Activated CD4-positive, alpha-beta T cell treated with anti-CD3 and anti-CD28 coated beads, Interleukin-2, Interleukin-4, amounts not matched to agents 100 ng/mL and 50 ng/mL, durations not matched to agents 16 hours and 8 hours (primary cell): ENCODE measurements at regions not wholly inside any gene's neighbourhood (a gene's known extent, or its start where the extent isn't known, plus 50 kb on each side); places are given as distances from the start of the nearest gene placed in this dataset.
"Not testable (repeated sequence)": the region's sequence is repeated elsewhere in the genome, so short reads cannot be mapped to it uniquely, and the experiment has no call there.

ENCODE experiments used
- DNase-seq: peaks from one replicate; pipeline ENCODE4 v3.0.0-alpha.2; 2020; ENCODE audit warnings: low spot score

DNA sequence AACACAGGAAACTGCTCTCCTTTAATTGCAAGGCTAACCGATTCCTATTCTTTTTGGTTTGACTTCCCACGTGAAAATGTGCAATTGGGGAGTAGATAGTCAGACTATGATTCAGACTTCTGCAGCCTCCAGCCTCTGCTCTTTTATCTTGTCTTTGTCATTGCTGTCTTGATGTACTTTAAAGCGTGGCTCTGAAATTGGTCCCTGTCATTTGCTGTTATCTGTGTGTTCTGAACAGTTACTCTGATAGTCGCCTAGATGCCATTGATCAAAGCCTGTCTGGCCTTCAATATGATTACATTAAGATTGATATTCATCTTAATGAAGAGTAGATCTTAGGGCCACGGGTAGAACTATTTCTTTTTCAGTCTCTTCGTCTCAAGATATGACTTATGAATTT is 799.2 kb downstream of the REEP3 start:
- no peak for DNase-seq

DNA sequence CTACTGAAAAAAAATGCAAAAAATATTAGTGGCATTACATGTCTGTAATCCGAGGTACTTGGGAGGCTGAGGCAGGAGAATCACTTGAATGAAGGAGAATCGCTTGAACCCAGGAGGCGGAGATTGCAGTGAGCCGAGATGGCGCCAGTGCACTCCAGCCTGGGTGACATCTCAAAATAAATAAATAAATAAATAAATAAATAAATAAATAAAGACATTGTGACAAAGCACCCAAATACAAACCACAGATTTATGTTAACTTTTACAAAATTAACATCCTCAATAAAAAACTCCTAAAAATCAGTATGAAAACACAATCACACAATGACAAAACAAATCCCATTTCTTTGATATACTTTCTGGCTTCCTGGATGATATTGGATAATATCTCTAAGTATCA is 808.3 kb downstream of the REEP3 start:
- no peak for DNase-seq

DNA sequence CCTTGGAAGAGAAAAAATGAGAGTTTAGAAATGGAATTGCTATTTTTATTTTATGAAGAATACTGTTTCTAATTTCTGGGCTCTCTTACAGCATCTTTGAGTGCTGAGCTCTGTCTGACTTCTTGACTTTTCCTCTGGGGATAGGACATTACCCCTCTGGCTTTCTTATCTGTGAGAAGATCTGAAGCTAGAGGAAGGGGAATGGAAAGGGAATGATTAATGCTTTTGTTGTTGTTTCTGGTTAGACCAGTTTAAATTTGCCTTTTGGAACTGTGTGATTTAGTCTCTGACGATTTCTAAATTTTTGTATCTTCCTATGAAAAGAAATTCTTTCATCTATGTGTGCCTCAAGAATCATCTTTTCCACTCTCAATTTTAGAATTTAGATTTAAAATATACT is 811.4 kb downstream of the REEP3 start:
- DNase-seq, result no peak

DNA sequence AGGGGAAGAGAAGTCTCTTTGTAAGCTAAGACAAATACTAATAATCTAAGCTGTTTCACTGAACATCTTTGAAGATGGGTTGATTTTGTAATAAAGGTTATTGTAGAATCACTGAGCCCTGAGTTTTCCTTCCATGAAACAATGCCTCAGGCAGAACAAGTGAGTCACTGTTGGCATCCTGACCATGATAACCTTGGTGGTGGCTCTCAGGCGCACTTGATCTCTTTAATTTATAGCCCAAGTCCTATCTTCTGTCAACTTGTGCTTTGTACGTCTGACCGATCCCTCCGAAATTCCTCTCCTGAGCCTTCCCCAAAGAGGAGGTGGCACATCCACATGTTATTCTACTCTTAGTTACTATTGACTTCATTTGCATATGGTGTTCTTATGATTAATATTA is 812.9 kb downstream of the REEP3 start:
- DNase-seq, result no peak

DNA sequence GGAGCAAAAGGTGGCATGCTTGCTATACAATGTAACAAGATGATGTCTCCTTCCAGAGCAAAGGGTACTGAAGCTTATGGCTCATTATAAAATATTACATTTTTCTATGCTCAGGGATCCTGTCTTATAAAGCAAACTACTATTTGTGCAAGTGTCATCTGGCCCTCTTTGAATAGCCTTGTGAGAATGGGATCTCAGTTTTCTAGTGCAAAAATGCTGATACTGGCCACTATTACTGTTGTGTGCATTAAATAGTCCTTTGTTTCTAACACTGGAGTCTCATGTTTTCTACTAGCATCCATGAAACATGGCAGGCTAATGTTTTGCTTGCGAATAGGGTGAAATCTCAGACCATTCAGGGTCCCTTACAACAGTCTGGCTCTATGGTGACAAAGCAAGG is 823.0 kb downstream of the REEP3 start:
- DNase-seq, result no peak

DNA sequence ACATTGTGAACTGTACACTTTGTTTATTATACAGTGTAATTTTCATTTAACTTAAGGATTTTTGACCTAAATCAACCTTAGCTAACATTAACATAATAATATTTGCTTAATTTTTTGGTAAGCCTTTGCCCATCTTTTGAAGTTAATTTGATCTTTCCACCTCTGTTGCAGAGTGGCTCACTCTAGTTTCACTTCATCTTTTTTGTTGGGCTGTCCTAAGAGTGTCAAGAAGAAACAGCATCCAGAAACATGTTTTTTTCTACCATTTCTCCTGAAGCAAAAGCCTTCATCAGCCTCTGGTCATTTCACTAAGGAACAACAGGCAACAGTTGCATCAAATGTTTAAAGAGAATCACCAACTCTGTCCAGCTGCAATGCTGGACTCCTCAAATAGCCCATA is 824.7 kb downstream of the REEP3 start:
- DNase-seq, result no peak

DNA sequence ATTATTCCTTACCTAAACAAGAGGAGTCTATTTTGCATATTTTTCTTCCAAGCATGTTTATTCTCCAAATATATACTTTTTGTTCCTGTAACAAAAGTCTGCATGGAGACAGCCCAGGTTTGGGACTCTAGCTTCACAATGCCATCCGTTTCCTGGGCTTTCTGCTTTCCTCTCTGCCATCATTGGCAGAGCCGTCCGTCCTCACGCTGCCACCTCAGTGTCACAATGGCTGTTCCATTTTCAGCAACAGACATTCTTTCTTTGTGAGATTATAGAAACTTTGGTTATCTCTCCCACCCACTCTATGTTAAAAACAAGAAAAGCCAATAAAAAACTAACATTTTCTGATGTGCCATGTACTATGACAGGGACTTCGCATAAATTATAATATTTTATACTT is 825.2 kb downstream of the REEP3 start:
- no peak for DNase-seq

DNA sequence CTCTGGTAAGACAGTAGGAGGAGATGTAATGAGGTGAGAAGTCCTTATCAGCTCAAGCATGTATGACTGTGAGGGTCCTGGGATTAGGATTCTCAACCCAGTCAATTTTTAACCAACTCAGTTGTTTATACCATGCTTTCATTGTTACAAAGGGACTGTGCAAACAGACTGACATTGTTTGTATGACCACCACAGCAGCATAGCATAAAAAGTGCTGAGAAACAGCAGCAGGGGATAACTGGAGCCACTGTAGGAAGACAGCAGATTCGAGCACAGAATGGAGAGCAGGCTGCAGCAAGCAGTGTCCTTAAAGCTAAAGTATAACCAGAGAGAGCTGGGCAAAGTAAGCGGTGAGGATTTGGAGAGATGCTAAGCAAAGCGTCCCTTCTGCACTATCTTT is 829.5 kb downstream of the REEP3 start:
- DNase-seq, result no peak

DNA sequence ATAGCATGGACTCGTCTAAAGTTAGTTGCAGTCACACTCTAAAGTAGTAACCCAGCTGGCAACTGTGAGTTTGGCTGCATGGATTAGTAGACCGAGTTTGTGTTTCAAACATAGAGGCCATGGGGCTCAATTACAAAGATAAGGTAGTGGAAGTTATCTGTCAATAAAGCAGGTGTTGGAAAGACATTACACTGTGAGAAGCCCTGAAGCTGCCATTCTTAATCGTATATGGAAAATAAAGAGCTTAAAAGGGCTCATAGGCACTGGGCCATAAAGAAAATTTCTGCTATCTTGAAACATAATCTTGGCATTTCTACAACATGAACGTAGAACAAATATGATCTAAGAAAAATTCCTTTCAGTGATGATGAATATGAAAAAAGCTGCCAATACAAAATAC is 837.7 kb downstream of the REEP3 start:
- DNase-seq, result no peak

DNA sequence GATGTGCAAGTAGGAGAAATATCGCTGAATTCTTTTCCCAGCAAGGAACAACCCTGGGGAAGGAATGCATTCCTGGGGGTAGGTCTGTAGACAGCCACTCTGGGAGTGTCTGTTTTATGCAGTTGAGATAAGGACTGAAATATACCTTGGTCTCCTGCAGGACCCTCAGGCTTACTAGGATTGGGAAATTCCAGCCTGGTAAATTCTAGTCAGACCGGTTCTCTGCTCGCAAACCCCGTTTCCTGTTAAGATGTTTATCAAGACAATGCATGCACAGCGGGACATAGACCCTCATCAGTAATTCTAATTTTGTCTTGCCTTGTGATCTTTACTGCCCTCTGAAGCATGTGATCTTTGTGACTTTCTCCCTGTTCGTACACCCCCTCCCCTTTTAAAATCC is 839.0 kb downstream of the REEP3 start:
- DNase-seq, result not testable (repeated sequence)

DNA sequence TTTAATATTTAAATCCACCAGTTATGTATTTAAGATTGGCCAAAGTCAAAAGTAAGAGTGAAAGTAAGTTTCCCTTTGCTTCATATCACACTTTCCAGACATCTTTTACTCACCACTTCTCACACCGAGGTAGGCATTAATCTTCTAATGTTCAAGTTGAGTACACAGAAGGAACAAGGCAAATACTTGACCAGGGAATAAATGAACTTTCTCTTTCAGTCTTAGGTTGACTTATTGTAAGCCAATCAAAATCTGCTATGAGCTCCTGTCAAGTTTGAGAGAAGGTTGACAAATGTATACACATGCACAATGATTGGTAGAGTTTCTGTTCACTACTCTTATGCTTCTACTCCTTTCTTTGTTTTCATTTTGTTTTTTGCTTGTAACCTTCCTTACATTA is 842.5 kb downstream of the REEP3 start:
- DNase-seq, result no peak

DNA sequence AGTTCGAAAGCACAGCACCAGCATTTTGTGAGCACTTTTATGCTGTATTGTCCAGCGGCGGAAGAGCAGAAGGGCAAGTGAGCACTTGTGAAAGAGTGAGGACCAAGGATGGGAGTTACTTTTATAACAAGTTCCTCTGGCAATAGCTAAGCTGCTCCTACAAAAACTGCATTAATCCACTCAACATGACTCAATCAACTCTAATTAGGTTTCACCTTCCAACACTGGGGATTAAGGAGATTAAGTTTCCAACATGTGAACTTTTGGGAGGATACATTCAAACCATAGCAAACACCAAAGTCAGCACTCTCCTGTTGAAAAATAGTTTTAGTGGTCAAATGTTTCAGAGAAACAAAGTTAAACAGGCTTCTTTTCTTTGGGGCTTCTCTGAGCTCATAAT is 844.5 kb downstream of the REEP3 start:
- no peak for DNase-seq

DNA sequence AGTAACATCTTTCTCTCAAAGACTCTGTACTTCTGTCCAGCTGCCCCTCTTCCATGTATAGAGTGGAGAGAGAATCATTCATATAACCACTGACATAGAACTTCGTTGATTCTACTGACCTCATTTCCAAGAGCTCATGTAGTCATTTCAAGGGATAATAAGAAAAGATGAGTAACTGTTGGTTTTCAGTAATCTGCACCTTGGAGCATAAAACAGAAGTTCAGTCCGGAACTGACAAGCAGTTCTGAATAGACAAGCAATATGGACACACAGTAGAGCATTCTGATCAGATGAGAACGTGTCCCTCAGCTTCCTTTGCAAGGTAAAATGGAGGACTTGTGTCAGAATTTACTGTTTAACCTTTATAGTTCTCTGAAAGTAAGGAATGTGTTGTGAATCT is 847.1 kb downstream of the REEP3 start:
- DNase-seq, result no peak

DNA sequence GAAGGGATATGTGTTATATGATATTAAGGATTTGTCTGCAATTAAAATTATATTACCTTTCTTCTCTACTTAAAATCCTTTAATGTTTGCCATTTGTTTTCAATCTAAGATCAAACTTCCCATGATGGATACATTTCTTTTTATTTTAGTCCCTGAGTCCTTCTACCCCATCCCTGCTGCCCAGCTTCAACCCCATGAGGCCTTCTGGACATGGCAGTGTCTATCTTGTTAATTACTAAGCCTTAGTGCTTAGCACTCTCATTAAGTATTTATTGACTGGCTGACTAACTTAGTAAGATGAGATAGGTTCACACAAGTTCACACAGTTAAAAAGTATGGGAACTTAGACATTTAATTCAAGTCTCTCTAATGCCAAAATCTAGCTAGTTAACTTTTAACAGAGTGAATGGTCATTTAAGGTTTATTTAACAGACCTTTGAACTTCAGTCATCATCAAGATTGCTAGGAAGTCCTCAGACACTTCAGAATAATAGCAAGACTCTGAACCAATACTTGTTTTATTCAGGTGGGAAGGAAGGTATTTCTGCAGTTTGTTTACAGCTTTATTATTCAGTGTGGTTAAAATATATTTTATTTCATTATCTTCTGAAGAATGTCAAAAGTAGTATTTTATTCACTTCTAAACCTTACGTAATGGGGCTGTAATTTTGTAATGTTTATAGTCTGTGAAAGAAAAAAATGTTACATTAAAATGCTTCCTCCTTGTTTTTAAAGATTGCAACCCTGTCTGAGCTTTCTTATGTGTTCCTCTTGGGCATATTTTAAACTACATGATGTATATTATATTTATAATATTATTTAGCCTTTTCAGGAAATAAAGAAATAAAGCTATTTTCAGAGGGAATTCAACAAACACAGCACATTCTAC is 848.9 kb downstream of the REEP3 start:
- no peak for DNase-seq

DNA sequence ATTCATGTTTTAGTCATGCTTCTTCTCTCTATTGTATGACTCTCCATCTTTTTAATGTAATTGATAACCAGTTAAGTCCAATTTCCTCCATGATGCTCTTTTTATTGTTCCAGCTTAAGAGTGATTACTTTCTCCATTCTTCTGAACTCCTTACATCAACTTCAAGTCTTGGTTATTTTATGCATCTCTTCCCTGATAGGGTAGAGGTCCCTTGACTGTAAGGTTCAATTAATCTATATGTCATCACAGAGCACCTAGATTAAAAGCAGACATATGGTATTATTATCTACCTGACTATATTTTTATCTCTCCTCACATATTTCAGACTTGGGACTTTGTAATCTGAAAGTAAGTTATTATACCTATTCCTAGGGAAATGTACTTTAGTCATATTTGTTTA is 853.1 kb downstream of the REEP3 start:
- no peak for DNase-seq

DNA sequence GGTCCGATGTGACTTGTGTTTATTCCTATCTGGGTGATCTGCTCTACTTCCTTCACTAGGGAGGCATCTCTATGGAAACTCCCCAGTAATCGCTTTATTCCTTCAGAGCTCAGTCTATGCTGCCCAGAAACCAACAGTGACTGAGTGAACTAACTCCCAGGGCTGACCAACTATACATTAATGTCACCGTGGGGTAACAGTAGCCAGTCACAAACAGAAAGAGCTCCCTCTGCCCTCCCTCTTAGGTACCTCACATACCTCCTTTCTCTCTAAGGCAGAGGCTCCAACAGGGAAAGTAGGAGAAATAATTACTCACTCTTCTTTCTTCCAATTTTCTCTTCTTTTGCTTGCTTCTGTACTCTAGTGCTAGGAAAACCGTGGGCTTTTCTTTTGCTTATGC is 855.0 kb downstream of the REEP3 start:
- no peak for DNase-seq

DNA sequence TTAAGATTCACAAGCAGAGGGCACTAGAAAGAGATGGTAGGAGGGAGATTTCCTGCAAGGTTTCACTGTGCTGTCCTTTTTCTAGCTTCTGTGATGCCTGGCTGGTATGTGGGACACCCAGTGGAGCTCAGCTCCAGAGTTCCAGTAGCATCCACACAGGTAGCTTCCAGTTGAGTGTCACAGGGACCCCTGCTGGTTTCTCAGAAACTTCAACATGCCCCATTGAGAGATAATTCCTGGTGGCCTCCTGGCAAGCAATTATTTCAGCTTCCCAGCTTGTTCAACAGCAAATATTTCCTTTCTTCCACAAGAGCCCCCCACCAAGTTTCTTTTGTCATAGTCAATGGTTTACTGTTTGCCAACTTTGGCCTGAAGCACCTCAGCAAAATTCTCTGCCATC is 858.7 kb downstream of the REEP3 start:
- DNase-seq, result no peak

DNA sequence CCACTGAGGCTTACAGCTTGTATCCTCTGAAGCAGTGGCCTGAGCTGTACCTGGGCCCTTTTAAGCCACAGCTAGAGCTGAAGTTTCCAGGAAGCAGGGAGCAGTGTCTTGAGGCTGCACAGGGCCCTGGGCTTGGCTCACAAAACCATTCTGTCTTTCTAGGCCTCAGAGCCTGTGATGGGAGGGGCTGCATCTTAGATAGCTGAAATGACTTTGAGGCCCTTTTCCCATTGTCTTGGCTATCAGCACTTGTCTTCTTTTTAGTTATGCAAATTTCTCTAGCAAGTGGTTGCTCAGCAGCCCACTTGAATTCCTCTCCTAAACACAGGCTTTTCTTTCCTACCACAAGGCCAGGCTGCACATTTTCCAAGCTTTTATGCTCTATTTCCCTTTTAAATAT is 864.2 kb downstream of the REEP3 start:
- DNase-seq, result no peak

DNA sequence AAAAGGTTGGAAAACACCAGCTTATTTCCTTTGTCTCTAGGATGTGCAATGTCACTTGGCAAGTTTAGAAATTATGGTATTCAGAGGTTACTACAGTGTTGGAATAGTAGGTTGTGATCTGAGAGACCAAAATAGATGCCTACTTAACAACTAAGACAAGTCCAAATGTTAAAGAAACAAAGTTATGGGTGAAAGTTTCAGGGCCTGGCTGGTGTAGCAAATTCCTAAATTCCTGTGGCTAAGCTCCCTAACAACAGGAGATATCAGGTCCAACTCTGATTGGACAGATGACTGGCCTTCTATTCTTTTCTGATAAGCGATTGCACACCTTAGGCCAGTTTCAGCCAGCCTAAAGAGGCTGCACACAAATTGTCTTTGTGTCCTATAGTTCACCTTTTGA is 873.5 kb downstream of the REEP3 start:
- DNase-seq, result no peak

DNA sequence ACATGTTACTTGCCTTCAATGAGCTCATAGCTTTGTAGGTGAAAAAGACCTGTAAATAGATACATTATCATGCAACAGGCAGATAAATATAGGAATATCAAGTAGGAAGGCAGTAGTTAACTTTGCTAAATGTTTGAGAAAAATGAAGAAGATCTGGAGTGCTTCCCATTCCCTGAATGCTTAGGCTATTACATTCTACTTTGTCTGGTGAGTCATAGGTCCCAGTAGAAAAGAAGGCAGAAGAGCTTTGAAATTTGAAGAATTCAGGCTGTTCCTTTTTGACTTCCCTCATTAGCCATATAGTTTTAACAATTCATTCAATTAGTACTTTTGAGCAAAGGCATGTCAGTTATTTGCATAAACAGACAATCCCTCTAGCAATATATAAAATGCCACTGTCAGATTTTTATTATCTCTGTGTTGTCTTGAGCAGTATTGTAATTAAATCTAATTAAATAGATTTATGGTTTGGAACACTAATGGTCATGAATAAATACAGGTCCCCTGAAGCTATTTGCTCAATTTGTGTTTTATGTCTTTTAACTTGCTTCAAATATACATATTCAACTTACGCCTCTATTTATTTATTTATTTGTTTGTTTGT is 875.0 kb downstream of the REEP3 start:
- no peak for DNase-seq

DNA sequence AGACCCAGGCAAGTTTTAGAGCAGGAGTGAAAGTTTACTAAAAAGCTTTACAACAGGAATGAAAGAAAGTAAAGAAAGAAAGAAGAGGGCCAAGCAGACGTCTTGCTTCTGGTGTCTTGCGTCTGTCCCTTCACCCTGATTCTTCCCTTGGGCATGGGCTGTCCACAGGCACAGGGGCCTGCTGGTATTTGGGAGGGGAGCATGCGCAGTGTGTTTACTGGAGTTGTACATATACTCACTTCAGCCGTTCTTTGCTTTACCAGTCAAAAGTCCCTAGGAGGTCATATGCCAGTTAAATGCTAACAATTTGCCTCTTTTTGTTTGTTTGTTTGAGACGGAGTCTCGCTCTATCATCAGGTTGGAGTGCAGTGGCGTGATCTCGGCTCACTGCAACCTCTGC is 875.9 kb downstream of the REEP3 start:
- no peak for DNase-seq

DNA sequence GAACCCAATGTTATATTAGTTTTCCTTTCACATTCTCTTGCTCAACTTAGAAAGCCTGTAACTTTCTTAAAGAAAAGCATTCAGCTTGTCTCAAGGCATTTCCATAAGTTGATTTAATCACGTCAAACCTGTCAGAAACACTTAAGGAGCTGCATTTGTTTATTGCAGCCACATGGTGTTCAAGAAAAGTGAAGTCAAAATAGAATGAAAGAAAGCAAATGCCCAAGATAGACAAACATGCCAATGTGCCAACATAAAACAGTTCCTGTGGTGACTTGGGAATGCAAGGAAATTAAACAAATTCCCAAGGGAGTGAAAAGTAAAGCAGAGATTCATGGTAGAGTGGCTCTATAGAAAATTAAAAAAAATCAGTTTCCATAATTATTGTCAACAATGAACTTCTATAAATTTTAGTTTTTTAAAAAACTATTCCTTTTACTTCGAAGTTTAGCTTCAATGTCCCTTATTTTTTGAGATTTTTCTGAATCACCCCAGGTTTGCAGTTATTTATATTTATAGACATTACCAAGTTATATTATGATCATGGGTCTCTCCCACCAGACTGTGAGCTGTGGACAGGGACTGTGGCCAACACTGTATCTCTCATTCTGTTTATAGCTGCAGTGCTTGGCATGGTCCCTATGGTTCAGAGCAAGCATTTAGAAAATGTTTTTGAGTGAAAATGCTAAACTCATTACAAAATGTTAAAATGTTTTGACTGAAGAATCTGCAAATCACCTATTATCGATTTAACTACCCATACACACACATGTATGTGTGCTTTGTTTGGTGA is 887.4 kb downstream of the REEP3 start:
- DNase-seq, result no peak

DNA sequence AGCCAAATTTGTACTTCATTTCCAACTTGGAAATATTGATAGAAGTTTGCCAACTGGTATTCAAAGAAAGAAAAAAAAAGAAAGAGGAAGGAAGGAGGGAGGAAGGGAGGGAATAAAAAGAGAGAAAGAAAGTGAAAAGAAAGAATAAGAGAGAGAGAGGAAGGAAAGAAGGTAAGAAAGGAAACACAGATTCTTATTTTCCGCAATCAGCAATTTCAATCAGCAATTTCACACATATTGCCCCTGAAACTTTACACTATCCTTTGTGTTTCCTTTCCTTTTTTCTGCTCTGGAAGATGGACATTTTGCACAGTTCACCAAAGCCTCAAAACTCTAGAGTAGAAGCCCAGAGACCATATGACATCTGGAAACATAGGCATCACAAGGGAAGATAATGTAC is 888.1 kb downstream of the REEP3 start:
- no peak for DNase-seq
